Caco-2 (cell line): ENCODE measurements at regions not wholly inside any gene's neighbourhood (a gene's known extent, or its start where the extent isn't known, plus 50 kb on each side); places are given as distances from the start of the nearest gene placed in this dataset.

Source experiments
- BruUV-seq: library from RNA; stranded (reverse); fragments of 400-500 nt; replicated peaks from 2 replicates; lab custom pipeline; 2021; lab: Mats Ljungman, UMichigan
- CTCF ChIA-PET: fragments of 300-600 bp; sonication (Branson Sonifier 250); formaldehyde crosslinking; loops from one replicate; lab custom pipeline; 2022; ENCODE audit warnings: antibody characterized with exemption; lab: Charles Lee
- POLR2A ChIA-PET: fragments of 300-600 bp; sonication (Branson Sonifier 250); formaldehyde crosslinking; loops from one replicate; lab custom pipeline; 2022; ENCODE audit warnings: antibody characterized with exemption; lab: Charles Lee
- DNase-seq, 2 experiments: peaks; one replicate each; pipeline versions ENCODE4 v3.0.0 to v3.0.0-alpha.2; 2020 to 2022
- H3K27me3 ChIP-seq: replicated peaks from 2 replicates; pipeline ENCODE4 v1.6.0; 2011; ENCODE audit warnings: low read length; ENCODE audit not compliant: control insufficient read depth, insufficient read depth
- H3K36me3 ChIP-seq: 2 replicates; pipeline ENCODE4 v1.5.1; 2011; ENCODE audit warnings: low read length; ENCODE audit not compliant: control insufficient read depth, insufficient read depth
- H3K4me1 ChIP-seq: fragments of 250-450 bp; sonication (Bioruptor Pico); 2 replicates; pipeline ENCODE4 v1.5.1; 2020; ENCODE audit warnings: mild to moderate bottlenecking
- H3K4me3 ChIP-seq: 2 replicates; pipeline ENCODE4 v1.5.1; 2011; ENCODE audit warnings: low read depth, mild to moderate bottlenecking, control low read depth, low read length
- H3K9me3 ChIP-seq: fragments of 250-450 bp; sonication (Bioruptor Pico); 2 replicates; pipeline ENCODE4 v1.5.1; 2020; ENCODE audit warnings: mild to moderate bottlenecking, moderate library complexity
- H3K27ac Mint-ChIP-seq: one replicate; pipeline ENCODE4 v1.8.0; 2022; ENCODE audit warnings: mixed read lengths; ENCODE audit not compliant: unreplicated experiment
- H3K27me3 Mint-ChIP-seq: one replicate; pipeline ENCODE4 v1.8.0; 2022; ENCODE audit warnings: mixed read lengths; ENCODE audit not compliant: insufficient read depth, unreplicated experiment
- H3K36me3 Mint-ChIP-seq: one replicate; pipeline ENCODE4 v1.8.0; 2022; ENCODE audit warnings: mild to moderate bottlenecking, mixed read lengths; ENCODE audit not compliant: insufficient read depth, unreplicated experiment
- H3K4me1 Mint-ChIP-seq: one replicate; pipeline ENCODE4 v1.8.0; 2022; ENCODE audit warnings: low read depth, mixed read lengths; ENCODE audit not compliant: unreplicated experiment
- H3K4me3 Mint-ChIP-seq: one replicate; pipeline ENCODE4 v1.8.0; 2022; ENCODE audit warnings: mild to moderate bottlenecking, moderate library complexity, mixed read lengths; ENCODE audit not compliant: unreplicated experiment
- H3K9me3 Mint-ChIP-seq: one replicate; pipeline ENCODE4 v1.8.0; 2022; ENCODE audit warnings: mixed read lengths; ENCODE audit not compliant: unreplicated experiment
- intact Hi-C: fragments of 100-400 bp; cut with micrococcal nuclease; formaldehyde crosslinking; loops from one replicate; pipeline ENCODE4 v1.10.0; 2022; ENCODE audit not compliant: unreplicated experiment
- TF ChIP-seq, protein P1 (sequence below), 2 experiments: fragments of 200-600 bp in 1 of 2; IDR thresholded peaks; 1 replicate in 1 of 2; 2 replicates in 1 of 2; pipeline versions ENCODE4 v1.5.1 to v1.8.0; 2011 to 2022; ENCODE audit warnings: antibody characterized with exemption in 1 of 2, control low read depth in 1 of 2, inconsistent platforms in 1 of 2, low read depth in 1 of 2, low read length in 1 of 2, mild to moderate bottlenecking in 1 of 2, moderate library complexity in 1 of 2; ENCODE audit not compliant: insufficient read depth in 1 of 2, severe bottlenecking in 1 of 2, unreplicated experiment in 1 of 2

GRCh38 chr10:20954519-20954918, 57.4 kb upstream of the NEBL start:
- peaks cover 9% of the 10 kb centered on the region for H3K36me3 Mint-ChIP-seq
- ChIA-PET POLR2A (no interaction called here), CTCF (no interaction called here)
- Histone ChIP-seq H3K27me3 (no peaks in the 10 kb centered on the region), H3K4me3 (no peak overlapping the region), H3K9me3 (no peaks in the 10 kb centered on the region), H3K36me3 (no peaks in the 10 kb centered on the region; the same call in 1 of the 2 replicates), H3K4me1 (no peaks in the 10 kb centered on the region)
- no peak overlapping the region for H3K4me3 Mint-ChIP-seq
- H3K4me1 Mint-ChIP-seq = no peaks in the 10 kb centered on the region
- no peak overlapping the region for H3K27ac Mint-ChIP-seq
- TF ChIP-seq, protein P1, sequence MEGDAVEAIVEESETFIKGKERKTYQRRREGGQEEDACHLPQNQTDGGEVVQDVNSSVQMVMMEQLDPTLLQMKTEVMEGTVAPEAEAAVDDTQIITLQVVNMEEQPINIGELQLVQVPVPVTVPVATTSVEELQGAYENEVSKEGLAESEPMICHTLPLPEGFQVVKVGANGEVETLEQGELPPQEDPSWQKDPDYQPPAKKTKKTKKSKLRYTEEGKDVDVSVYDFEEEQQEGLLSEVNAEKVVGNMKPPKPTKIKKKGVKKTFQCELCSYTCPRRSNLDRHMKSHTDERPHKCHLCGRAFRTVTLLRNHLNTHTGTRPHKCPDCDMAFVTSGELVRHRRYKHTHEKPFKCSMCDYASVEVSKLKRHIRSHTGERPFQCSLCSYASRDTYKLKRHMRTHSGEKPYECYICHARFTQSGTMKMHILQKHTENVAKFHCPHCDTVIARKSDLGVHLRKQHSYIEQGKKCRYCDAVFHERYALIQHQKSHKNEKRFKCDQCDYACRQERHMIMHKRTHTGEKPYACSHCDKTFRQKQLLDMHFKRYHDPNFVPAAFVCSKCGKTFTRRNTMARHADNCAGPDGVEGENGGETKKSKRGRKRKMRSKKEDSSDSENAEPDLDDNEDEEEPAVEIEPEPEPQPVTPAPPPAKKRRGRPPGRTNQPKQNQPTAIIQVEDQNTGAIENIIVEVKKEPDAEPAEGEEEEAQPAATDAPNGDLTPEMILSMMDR (IDR thresholded peaks at IDR 0.05; ENCODE audit: insufficient read depth in 1 of 2, low read depth in 1 of 2, low read length in 1 of 2, severe bottlenecking in 1 of 2, unreplicated experiment in 1 of 2) = no peak
- intact Hi-C loops = no loop called here
- no peaks in the 10 kb centered on the region for H3K27me3 Mint-ChIP-seq
- no peak for DNase-seq
- no peaks in the 10 kb centered on the region for H3K9me3 Mint-ChIP-seq
- no TSS peak for BruUV-seq

DNA sequence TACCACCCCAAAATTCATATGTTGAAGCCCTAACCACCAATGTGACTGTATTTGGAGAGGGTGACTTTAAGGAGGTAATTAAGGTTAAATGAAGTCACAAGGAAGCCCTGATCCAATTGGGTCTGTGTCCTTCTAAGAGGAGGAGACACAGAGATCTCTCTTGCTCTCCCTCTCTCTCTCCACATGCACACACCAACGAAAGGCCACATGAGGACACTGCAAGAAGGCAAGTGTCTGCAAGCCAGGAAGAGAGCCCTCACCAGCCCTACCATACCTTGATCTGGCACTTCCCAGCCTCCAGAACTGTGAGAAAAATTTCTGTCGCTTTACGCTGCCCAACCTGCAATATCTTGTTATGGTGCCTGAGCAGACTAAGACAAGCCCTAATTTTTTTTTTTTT, 56.0 kb upstream of the NEBL start:
- no peaks in the 10 kb centered on the region for H3K9me3 Mint-ChIP-seq
- H3K4me3 ChIP-seq = no peak overlapping the region
- no peaks in the 10 kb centered on the region for H3K4me1 Mint-ChIP-seq
- BruUV-seq = no TSS peak
- DNase-seq = no peak
- H3K9me3 ChIP-seq = no peaks in the 10 kb centered on the region
- no peak overlapping the region for H3K4me3 Mint-ChIP-seq
- ChIA-PET CTCF (interaction anchor here (0.6 kb wide), 1 partner anchor 70 kb away, joined by 3 read pairs; no protein-coding TSS in a partner anchor), POLR2A (no interaction called here)
- H3K36me3 Mint-ChIP-seq = peaks cover 9% of the 10 kb centered on the region
- no peaks in the 10 kb centered on the region for H3K4me1 ChIP-seq
- no peaks in the 10 kb centered on the region; the same call in 1 of the 2 replicates for H3K36me3 ChIP-seq
- no peaks in the 10 kb centered on the region for H3K27me3 ChIP-seq
- intact Hi-C loops = no loop called here
- no peaks in the 10 kb centered on the region for H3K27me3 Mint-ChIP-seq
- no peak overlapping the region for H3K27ac Mint-ChIP-seq
- TF ChIP-seq, protein P1 (IDR thresholded peaks at IDR 0.05; ENCODE audit: insufficient read depth in 1 of 2, low read depth in 1 of 2, low read length in 1 of 2, severe bottlenecking in 1 of 2, unreplicated experiment in 1 of 2) = no peak

DNA sequence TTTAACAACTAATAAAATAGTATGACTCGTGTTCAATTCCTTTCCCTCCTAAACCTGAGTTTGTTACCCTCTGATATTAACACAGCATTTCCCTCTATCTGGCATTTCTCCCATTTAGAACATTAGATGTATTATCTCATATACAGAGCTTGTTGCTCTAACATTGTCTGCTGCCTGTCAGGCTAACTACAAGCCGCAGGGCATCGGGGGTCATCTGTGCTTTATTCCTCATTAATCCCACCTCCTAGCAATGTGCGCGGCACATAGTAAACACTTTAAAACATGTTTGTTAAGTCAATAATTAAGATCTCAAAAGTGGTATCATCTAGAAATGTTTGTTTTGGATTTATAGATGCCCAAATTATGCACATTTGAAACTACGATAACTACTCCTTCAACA, 52.9 kb upstream of the NEBL start:
- Histone ChIP-seq H3K9me3 (no peaks in the 10 kb centered on the region), H3K36me3 (no peaks in the 10 kb centered on the region; the same call in 1 of the 2 replicates), H3K4me3 (no peak overlapping the region), H3K4me1 (no peaks in the 10 kb centered on the region), H3K27me3 (no peaks in the 10 kb centered on the region)
- H3K27ac Mint-ChIP-seq = no peak overlapping the region
- H3K4me1 Mint-ChIP-seq = no peaks in the 10 kb centered on the region
- peaks cover 7% of the 10 kb centered on the region for H3K36me3 Mint-ChIP-seq
- ChIA-PET CTCF (no interaction called here), POLR2A (no interaction called here)
- intact Hi-C loops = no loop called here
- TF ChIP-seq, protein P1 (IDR thresholded peaks at IDR 0.05; ENCODE audit: insufficient read depth in 1 of 2, low read depth in 1 of 2, low read length in 1 of 2, severe bottlenecking in 1 of 2, unreplicated experiment in 1 of 2) = no peak
- H3K9me3 Mint-ChIP-seq = no peaks in the 10 kb centered on the region
- BruUV-seq = no TSS peak
- H3K4me3 Mint-ChIP-seq = no peak overlapping the region
- H3K27me3 Mint-ChIP-seq = no peaks in the 10 kb centered on the region
- no peak for DNase-seq
